Panc1 (cell line): ENCODE measurements at regions not wholly inside any gene's neighbourhood (a gene's known extent, or its start where the extent isn't known, plus 50 kb on each side); places are given as distances from the start of the nearest gene placed in this dataset.
A peak's percentile ranks its signal among the peaks of the same experiment; 100 is the strongest.

Source experiments
- ATAC-seq: fragments of 200-7000 bp; cut with Tn5 transposase; 2 replicates; pipeline ENCODE4 v1.9.1; 2020; ENCODE audit warnings: mild to moderate bottlenecking, moderate library complexity
- BruUV-seq: library from RNA; stranded (reverse); fragments of 400-500 nt; replicated peaks from 2 replicates; lab custom pipeline; 2021; lab: Mats Ljungman, UMichigan
- CTCF ChIA-PET: fragments of 300-600 bp; sonication (Branson Sonifier 250); formaldehyde crosslinking; loops from one replicate; lab custom pipeline; 2022; ENCODE audit warnings: antibody characterized with exemption; lab: Charles Lee
- POLR2A ChIA-PET: fragments of 300-600 bp; sonication (Branson Sonifier 250); formaldehyde crosslinking; loops from one replicate; lab custom pipeline; 2022; ENCODE audit warnings: antibody characterized with exemption; lab: Charles Lee
- DNase-seq: peaks from one replicate; pipeline ENCODE4 v3.0.0-alpha.2; 2010; ENCODE audit warnings: low read depth, low spot score
- H3K27ac ChIP-seq: 2 replicates; pipeline ENCODE4 v1.5.1; 2011; ENCODE audit warnings: mild to moderate bottlenecking, low read length, inconsistent platforms
- H3K27me3 ChIP-seq: fragments of 200-500 bp; sonication (Bioruptor generic); 2 replicates; pipeline ENCODE4 v1.6.0; 2014; ENCODE audit warnings: low read length, inconsistent platforms; ENCODE audit not compliant: control insufficient read depth, insufficient read depth
- H3K36me3 ChIP-seq: fragments of 200-500 bp; sonication (Bioruptor generic); 2 replicates; pipeline ENCODE4 v1.5.1; 2014; ENCODE audit warnings: inconsistent platforms, mild to moderate bottlenecking, low read length, moderate library complexity; ENCODE audit not compliant: control insufficient read depth, insufficient read depth
- H3K4me1 ChIP-seq: 2 replicates; pipeline ENCODE4 v1.5.1; 2011; ENCODE audit warnings: inconsistent platforms, mild to moderate bottlenecking, low read length, moderate library complexity; ENCODE audit not compliant: control insufficient read depth, insufficient read depth
- H3K4me3 ChIP-seq, 2 experiments: 2 replicates each; pipeline ENCODE4 v1.5.1; 2011 to 2012; ENCODE audit warnings: low read depth in 2 of 2, low read length in 2 of 2, mild to moderate bottlenecking in 2 of 2, inconsistent platforms in 1 of 2, moderate library complexity in 1 of 2
- H3K9me3 ChIP-seq: fragments of 200-500 bp; sonication (Bioruptor generic); 2 replicates; pipeline ENCODE4 v1.5.1; 2014; ENCODE audit warnings: low read depth, mild to moderate bottlenecking, inconsistent platforms, low read length, moderate library complexity; ENCODE audit not compliant: control insufficient read depth, insufficient read depth
- POLR2AphosphoS5 ChIP-seq: IDR thresholded peaks from 2 replicates; pipeline ENCODE4 v1.6.1; 2012; ENCODE audit warnings: mild to moderate bottlenecking, low read depth, low read length, moderate library complexity
- SIN3A ChIP-seq: IDR thresholded peaks from 2 replicates; pipeline ENCODE4 v1.6.1; 2012; ENCODE audit warnings: low read depth, mild to moderate bottlenecking, low read length, moderate library complexity, borderline replicate concordance; ENCODE audit not compliant: insufficient read depth
- TCF7L2 ChIP-seq: IDR thresholded peaks from 2 replicates; pipeline ENCODE4 v1.6.1; 2011; ENCODE audit warnings: mild to moderate bottlenecking, low read depth, low read length, inconsistent platforms
- in situ Hi-C: cut with HindIII; loops from 2 replicates; pipeline ENCODE4 v1.10.0; 2016; ENCODE audit warnings: low sequenced_read_pairs, low pct_unique_long_range_greater_than_20kb
- intact Hi-C: fragments of 100-400 bp; cut with micrococcal nuclease; formaldehyde crosslinking; loops from one replicate; pipeline ENCODE4 v1.10.0; 2022; ENCODE audit not compliant: unreplicated experiment
- TF ChIP-seq, protein P1 (sequence below): fragments of 450-650 bp; IDR thresholded peaks from 2 replicates; pipeline ENCODE4 v1.5.1; 2017; ENCODE audit warnings: mild to moderate bottlenecking
- TF ChIP-seq, protein P2 (sequence below), 2 experiments: IDR thresholded peaks; 2 replicates each; pipeline ENCODE4 v1.6.1; 2011 to 2012; ENCODE audit warnings: low read depth in 2 of 2, control low read depth in 1 of 2, low read length in 1 of 2, mild to moderate bottlenecking in 1 of 2, moderate library complexity in 1 of 2; ENCODE audit not compliant: insufficient read depth in 1 of 2

DNA sequence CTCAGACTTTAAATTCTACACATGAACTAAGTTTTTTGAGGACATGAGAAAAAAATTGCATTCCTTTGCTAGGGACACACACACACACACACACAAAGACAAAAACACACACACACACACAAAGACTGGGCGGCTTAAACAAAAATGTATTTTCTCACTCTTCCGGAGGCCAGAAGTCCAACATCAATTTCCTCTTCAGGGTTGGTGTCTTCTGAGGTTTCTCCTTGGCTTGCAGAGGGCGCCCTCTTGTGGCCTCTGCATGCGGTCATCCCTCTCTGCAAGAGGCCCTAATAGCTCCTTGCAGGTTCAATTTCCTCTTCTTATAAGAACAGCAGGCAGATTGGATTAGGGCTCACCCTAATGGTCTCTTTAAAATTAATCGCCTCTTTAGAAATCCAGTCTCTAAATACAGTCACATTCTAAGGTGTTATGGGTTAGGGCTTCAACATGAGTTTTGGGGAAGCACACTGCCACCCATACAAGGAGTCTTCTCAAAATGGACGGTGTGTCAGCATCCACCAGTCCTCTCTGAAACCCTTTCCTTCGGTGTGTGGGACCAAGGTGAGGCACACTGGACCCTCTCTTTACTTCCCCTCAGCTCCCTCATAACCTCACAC lies 61.4 kb downstream of the GPR6 start:
- no peaks in the 10 kb centered on the region for H3K36me3 ChIP-seq
- no peaks in the 10 kb centered on the region for H3K27me3 ChIP-seq
- in situ Hi-C loops (no loop called here), intact Hi-C loops (loop anchor here (1.0 to 10.0 kb wide), 3 partner anchors 125 to 512 kb away; no protein-coding TSS in a partner anchor)
- POLR2A ChIA-PET = interaction anchor here (0.6 to 0.7 kb wide), 2 partner anchors 444 to 632 kb away, joined by 3 to 7 read pairs; no protein-coding TSS in a partner anchor
- ATAC-seq = peak; percentile 95
- H3K9me3 ChIP-seq = no peaks in the 10 kb centered on the region
- CTCF ChIA-PET = interaction anchor here (0.5 to 2.9 kb wide), 39 partner anchors 9 to 1094 kb away, joined by 3 to 61 read pairs (median 4); partner anchors contain the start of genes AK9 and FIG4
- BruUV-seq = no TSS peak
- peak overlapping the region; percentile 31 to 71 for H3K4me3 ChIP-seq
- no peaks in the 10 kb centered on the region for H3K4me1 ChIP-seq
- no peak for TF ChIP-seq SIN3A
- TF ChIP-seq, protein P1, sequence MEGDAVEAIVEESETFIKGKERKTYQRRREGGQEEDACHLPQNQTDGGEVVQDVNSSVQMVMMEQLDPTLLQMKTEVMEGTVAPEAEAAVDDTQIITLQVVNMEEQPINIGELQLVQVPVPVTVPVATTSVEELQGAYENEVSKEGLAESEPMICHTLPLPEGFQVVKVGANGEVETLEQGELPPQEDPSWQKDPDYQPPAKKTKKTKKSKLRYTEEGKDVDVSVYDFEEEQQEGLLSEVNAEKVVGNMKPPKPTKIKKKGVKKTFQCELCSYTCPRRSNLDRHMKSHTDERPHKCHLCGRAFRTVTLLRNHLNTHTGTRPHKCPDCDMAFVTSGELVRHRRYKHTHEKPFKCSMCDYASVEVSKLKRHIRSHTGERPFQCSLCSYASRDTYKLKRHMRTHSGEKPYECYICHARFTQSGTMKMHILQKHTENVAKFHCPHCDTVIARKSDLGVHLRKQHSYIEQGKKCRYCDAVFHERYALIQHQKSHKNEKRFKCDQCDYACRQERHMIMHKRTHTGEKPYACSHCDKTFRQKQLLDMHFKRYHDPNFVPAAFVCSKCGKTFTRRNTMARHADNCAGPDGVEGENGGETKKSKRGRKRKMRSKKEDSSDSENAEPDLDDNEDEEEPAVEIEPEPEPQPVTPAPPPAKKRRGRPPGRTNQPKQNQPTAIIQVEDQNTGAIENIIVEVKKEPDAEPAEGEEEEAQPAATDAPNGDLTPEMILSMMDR = peak; percentile 99
- no peak for TF ChIP-seq POLR2AphosphoS5
- no peak for TF ChIP-seq TCF7L2
- 0 out of 2 replicates have a peak overlapping the region, but pooled peaks have one; percentile 1 for H3K27ac ChIP-seq
- DNase-seq = peak; percentile 87

DNA sequence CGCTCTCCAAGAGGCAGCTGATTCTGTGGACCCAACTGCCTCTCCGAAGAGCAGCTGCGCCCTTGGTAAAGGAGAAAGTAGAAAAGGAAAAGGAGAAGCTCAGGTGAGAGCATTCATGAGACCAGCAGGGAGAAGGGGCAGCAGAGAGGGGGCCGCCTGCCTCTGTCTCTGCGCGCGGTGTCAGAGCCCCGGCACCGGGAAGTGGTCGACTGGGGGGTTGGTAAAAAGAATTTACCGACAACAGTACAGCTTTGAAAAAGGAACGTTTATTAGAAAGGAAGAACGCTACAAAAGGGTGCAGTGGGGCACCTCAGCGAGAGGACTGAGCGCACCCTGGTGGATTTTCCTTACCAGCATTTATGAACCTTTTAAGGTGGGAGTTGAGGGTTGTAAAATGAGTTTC lies 61.9 kb downstream of the GPR6 start:
- H3K9me3 ChIP-seq = no peaks in the 10 kb centered on the region
- BruUV-seq = no TSS peak
- peak overlapping the region; percentile 31 to 71 for H3K4me3 ChIP-seq
- DNase-seq (peak; percentile 30), ATAC-seq (peak; percentile 80)
- in situ Hi-C loops = no loop called here
- no peak for TF ChIP-seq TCF7L2
- TF ChIP-seq, protein P1 = peak; percentile 27; the same call in 1 of the 2 replicates
- ChIA-PET CTCF (interaction anchor here (0.5 to 2.9 kb wide), 35 partner anchors 8 to 1053 kb away, joined by 3 to 61 read pairs (median 4); partner anchors contain the start of genes AK9 and FIG4), POLR2A (no interaction called here)
- H3K27me3 ChIP-seq = no peaks in the 10 kb centered on the region
- no peaks in the 10 kb centered on the region for H3K4me1 ChIP-seq
- H3K27ac ChIP-seq = 0 out of 2 replicates have a peak overlapping the region, but pooled peaks have one; percentile 1
- H3K36me3 ChIP-seq = no peaks in the 10 kb centered on the region
- intact Hi-C loops = loop anchor here (1.0 to 10.0 kb wide), 3 partner anchors 125 to 513 kb away; no protein-coding TSS in a partner anchor

DNA sequence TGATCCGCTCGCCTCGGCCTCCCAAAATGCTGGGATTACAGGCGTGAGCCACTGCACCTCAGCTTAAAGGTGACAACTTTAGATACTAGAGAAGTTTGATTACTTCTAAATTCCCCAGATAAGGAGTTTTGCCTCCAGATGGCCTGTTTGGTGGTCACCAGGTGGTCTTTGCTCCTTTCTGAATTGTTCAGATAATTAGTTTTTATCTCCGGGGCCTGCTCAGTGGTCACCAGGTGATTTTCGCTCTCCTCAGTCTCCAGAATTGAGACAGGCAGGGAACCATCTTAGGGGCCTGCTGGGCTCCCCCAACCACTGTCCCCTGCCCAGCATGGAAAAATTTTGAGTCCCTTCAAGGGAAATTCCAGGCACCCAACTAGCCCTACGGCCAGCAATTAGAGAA lies 62.6 kb downstream of the GPR6 start:
- Histone ChIP-seq H3K4me1 (no peaks in the 10 kb centered on the region), H3K27ac (no peak overlapping the region), H3K27me3 (no peaks in the 10 kb centered on the region), H3K9me3 (no peaks in the 10 kb centered on the region; the same call in 1 of the 2 replicates), H3K4me3 (no peak overlapping the region), H3K36me3 (no peaks in the 10 kb centered on the region)
- ChIA-PET CTCF (interaction anchor here (0.6 to 2.9 kb wide), 5 partner anchors 46 to 752 kb away, joined by 3 to 35 read pairs (median 8); no protein-coding TSS in a partner anchor), POLR2A (no interaction called here)
- intact Hi-C loops (no loop called here), in situ Hi-C loops (no loop called here)
- no peak for ATAC-seq
- no peak for TF ChIP-seq POLR2AphosphoS5
- TF ChIP-seq, protein P1 = no peak
- TF ChIP-seq, protein P2, sequence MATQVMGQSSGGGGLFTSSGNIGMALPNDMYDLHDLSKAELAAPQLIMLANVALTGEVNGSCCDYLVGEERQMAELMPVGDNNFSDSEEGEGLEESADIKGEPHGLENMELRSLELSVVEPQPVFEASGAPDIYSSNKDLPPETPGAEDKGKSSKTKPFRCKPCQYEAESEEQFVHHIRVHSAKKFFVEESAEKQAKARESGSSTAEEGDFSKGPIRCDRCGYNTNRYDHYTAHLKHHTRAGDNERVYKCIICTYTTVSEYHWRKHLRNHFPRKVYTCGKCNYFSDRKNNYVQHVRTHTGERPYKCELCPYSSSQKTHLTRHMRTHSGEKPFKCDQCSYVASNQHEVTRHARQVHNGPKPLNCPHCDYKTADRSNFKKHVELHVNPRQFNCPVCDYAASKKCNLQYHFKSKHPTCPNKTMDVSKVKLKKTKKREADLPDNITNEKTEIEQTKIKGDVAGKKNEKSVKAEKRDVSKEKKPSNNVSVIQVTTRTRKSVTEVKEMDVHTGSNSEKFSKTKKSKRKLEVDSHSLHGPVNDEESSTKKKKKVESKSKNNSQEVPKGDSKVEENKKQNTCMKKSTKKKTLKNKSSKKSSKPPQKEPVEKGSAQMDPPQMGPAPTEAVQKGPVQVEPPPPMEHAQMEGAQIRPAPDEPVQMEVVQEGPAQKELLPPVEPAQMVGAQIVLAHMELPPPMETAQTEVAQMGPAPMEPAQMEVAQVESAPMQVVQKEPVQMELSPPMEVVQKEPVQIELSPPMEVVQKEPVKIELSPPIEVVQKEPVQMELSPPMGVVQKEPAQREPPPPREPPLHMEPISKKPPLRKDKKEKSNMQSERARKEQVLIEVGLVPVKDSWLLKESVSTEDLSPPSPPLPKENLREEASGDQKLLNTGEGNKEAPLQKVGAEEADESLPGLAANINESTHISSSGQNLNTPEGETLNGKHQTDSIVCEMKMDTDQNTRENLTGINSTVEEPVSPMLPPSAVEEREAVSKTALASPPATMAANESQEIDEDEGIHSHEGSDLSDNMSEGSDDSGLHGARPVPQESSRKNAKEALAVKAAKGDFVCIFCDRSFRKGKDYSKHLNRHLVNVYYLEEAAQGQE (IDR thresholded peaks at IDR 0.05; ENCODE audit: insufficient read depth in 1 of 2, low read depth in 2 of 2, low read length in 1 of 2) = no peak
- no peak for TF ChIP-seq TCF7L2
- no peak for TF ChIP-seq SIN3A
- BruUV-seq = no TSS peak
- DNase-seq = no peak
